Right cardiac atrium (tissue), 5 donors: ENCODE measurements at regions not wholly inside any gene's neighbourhood (a gene's known extent, or its start where the extent isn't known, plus 50 kb on each side); places are given as distances from the start of the nearest gene placed in this dataset.

ENCODE experiments used
- ATAC-seq, 2 donors: fragments of 200-7000 bp; cut with Tn5 transposase; one replicate each; pipeline versions ENCODE4 v1.8.0 to v1.9.1; 2020; ENCODE audit warnings: moderate library complexity in 2 of 2, mild to moderate bottlenecking in 1 of 2
- DNase-seq, 3 donors: peaks; one replicate each; pipeline ENCODE4 v3.0.0-alpha.2; 2020
- H3K27ac ChIP-seq: one replicate; pipeline ENCODE4 v1.5.1; 2013; ENCODE audit warnings: mild to moderate bottlenecking, low read length, control low read depth, moderate library complexity
- H3K27me3 ChIP-seq: one replicate; pipeline ENCODE4 v1.6.1; 2013; ENCODE audit not compliant: control insufficient read depth, insufficient read depth
- H3K4me1 ChIP-seq: one replicate; pipeline ENCODE4 v1.6.1; 2013; ENCODE audit warnings: low read length; ENCODE audit not compliant: control insufficient read depth, insufficient read depth
- H3K4me3 ChIP-seq: one replicate; pipeline ENCODE4 v1.5.1; 2013; ENCODE audit warnings: low read length, control low read depth
- H3K9me3 ChIP-seq: one replicate; pipeline ENCODE4 v1.6.1; 2013; ENCODE audit warnings: low read length; ENCODE audit not compliant: control insufficient read depth
- WGBS: extraction: QIAGEN DNeasy Blood & Tissue Kit; methylation state at CpG from one replicate; pipeline ENCODE4 v1.1.7; 2013; 5-methylcytosine and 5-hydroxymethylcytosine counted together
- intact Hi-C, 4 donors: fragments of 100-400 bp; cut with DNase I; formaldehyde crosslinking; loops; one replicate each; pipeline versions ENCODE4 v1.11.0 to v1.14.0; 2022 to 2023
- donor health status: healthy with polysubstance abuse.
- donor health status: DM: no; HTN: yes; CAD: no.
- donor health status: DM: no; HTN: no; CAD: no.
- donor health status: DM: no; HTN: yes; CAD: no; lungs with severe emphysema.
- donor health status: DM: yes; HTN: yes; CAD: no.

- intact Hi-C loops = no loop called here
- 93% methylated on average over 2 of the region's 2 CpGs for WGBS
- ATAC-seq (no peak), DNase-seq (no peak)
- Histone ChIP-seq H3K4me3 (no peak overlapping the region), H3K9me3 (no peaks in the 10 kb centered on the region), H3K27me3 (no peaks in the 10 kb centered on the region), H3K4me1 (no peaks in the 10 kb centered on the region), H3K27ac (no peak overlapping the region)
Measured at GRCh38 chr6:145169726-145170224, 565.5 kb downstream of the EPM2A start.

GRCh38 chr6:145175470-145175869 is 559.9 kb downstream of the EPM2A start:
- no peaks in the 10 kb centered on the region for H3K9me3 ChIP-seq
- H3K27ac ChIP-seq = no peak overlapping the region
- intact Hi-C loops = no loop called here
- no peak for ATAC-seq
- no peaks in the 10 kb centered on the region for H3K27me3 ChIP-seq
- no peak for DNase-seq
- WGBS = 51% methylated on average over 6 of the region's 6 CpGs
- H3K4me3 ChIP-seq = no peak overlapping the region
- H3K4me1 ChIP-seq = no peaks in the 10 kb centered on the region

DNA sequence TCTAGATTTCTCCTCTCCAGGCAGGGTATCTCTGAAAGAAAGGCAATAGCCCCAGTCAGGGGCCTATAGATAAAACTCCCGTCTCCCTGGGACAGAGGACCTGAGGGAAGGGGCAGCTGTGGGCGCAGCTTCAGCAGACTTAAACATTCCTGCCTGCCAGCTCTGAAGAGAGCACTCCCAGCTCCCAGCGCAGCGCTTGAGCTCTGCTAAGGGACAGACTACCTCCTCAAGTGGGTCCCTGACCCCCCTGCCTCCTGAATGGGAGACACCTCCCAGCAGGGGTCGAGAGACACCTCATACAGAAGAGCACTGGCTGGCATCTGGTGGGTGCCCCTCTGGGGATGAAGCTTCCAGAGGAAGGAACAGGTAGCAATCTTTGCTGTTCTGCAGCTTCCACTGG is 556.9 kb downstream of the EPM2A start:
- intact Hi-C loops = no loop called here
- WGBS = 78% methylated on average over 5 of the region's 5 CpGs
- no peaks in the 10 kb centered on the region for H3K27me3 ChIP-seq
- no peak overlapping the region for H3K4me3 ChIP-seq
- no peaks in the 10 kb centered on the region for H3K9me3 ChIP-seq
- H3K27ac ChIP-seq = no peak overlapping the region
- no peak for DNase-seq
- H3K4me1 ChIP-seq = no peaks in the 10 kb centered on the region
- no peak for ATAC-seq

GRCh38 chr6:145187491-145188206 is 547.7 kb downstream of the EPM2A start:
- Histone ChIP-seq H3K4me3 (no peak overlapping the region), H3K27ac (no peak overlapping the region), H3K27me3 (no peaks in the 10 kb centered on the region), H3K4me1 (no peaks in the 10 kb centered on the region), H3K9me3 (no peaks in the 10 kb centered on the region)
- ATAC-seq = no peak
- no peak for DNase-seq
- intact Hi-C loops = no loop called here
- 68% methylated on average over 2 of the region's 2 CpGs for WGBS

DNA sequence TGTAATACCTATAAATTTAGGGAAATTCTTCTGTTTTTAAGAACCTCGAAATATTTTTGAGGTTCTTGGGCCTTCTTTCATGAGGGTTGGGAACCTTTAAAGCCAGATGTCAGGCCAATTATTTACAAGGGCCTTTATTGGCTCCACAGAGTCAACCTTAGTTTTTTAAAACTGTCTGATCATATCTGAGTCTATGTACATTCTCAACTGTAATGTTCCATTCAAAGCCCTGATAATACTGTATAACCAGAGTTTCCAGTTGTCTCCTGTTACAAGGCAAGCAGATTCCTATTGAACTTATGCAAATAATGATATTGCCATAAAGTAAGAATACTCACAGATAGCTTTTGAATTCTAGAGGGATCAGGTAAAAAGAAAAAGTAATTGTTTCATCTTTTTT is 545.5 kb downstream of the EPM2A start:
- DNase-seq (no peak), ATAC-seq (no peak)
- no peaks in the 10 kb centered on the region for H3K4me1 ChIP-seq
- 88% methylated on average over 1 of the region's 1 CpG for WGBS
- intact Hi-C loops = no loop called here
- no peaks in the 10 kb centered on the region for H3K27me3 ChIP-seq
- H3K4me3 ChIP-seq = no peak overlapping the region
- H3K9me3 ChIP-seq = no peaks in the 10 kb centered on the region
- no peak overlapping the region for H3K27ac ChIP-seq

DNA sequence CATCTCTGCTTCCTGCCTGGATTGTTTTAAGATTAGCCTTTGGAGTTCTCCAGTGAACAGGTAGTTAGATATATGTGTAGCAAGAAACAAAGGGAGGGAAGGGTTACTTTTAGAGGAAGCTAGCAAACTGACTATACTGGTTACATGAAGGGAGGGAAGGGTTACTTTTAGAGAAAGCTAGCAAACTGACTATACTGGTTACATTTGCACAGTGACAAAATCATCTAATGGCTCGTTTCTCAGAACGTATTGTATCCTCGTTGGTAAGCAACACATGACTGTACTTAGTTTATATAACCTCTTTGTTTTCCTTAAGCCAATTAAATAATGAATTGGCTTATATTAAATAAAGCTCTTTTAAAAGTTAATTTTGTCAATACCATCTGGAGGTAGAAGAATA is 540.9 kb downstream of the EPM2A start:
- WGBS = 85% methylated on average over 3 of the region's 3 CpGs
- ATAC-seq = no peak
- H3K4me3 ChIP-seq = no peak overlapping the region
- no peak for DNase-seq
- H3K4me1 ChIP-seq = no peaks in the 10 kb centered on the region
- no peaks in the 10 kb centered on the region for H3K27me3 ChIP-seq
- no peaks in the 10 kb centered on the region for H3K9me3 ChIP-seq
- no peak overlapping the region for H3K27ac ChIP-seq
- intact Hi-C loops = no loop called here

GRCh38 chr6:145199961-145200360 is 535.4 kb downstream of the EPM2A start:
- Histone ChIP-seq H3K4me3 (no peak overlapping the region), H3K27ac (no peak overlapping the region), H3K4me1 (no peaks in the 10 kb centered on the region), H3K27me3 (no peaks in the 10 kb centered on the region), H3K9me3 (no peaks in the 10 kb centered on the region)
- WGBS = 56% methylated on average over 1 of the region's 1 CpG
- ATAC-seq = no peak
- no peak for DNase-seq
- intact Hi-C loops = loop anchor here in 1 of 4 donors (10.0 kb wide), 1 partner anchor 615 kb away; no protein-coding TSS in a partner anchor

DNA sequence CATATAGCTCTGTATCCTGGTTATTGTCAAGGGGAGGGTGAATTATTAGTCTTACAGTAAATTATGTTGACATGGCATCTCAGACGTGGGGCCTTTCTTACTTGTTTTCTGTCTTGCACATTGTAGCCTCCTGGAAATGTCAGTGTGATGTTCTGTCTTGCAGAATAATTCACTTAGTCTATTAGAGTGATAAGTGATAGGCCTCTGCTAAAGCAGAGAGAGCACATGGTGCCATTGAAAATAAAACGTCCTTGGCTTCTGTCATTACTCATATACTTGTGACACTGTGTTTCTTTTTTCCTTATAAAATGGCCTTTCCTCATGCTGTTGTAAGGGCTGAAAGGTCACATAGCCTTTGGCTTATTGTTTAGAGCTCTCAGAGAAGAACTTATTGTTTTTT is 531.0 kb downstream of the EPM2A start:
- Histone ChIP-seq H3K9me3 (no peaks in the 10 kb centered on the region), H3K4me3 (no peak overlapping the region), H3K4me1 (peaks cover 2% of the 10 kb centered on the region), H3K27me3 (no peaks in the 10 kb centered on the region), H3K27ac (no peak overlapping the region)
- intact Hi-C loops = loop anchor here in 1 of 4 donors (10.0 kb wide), 1 partner anchor 620 kb away; no protein-coding TSS in a partner anchor
- 49% methylated on average over 2 of the region's 2 CpGs for WGBS
- DNase-seq (no peak), ATAC-seq (no peak)

- H3K27ac ChIP-seq = no peak overlapping the region
- DNase-seq (no peak), ATAC-seq (peak in 1 of 2 donors; percentile 38)
- H3K9me3 ChIP-seq = no peaks in the 10 kb centered on the region
- no peak overlapping the region for H3K4me3 ChIP-seq
- intact Hi-C loops = loop anchor here in 1 of 4 donors (10.0 kb wide), 1 partner anchor 622 kb away; no protein-coding TSS in a partner anchor
- H3K4me1 ChIP-seq = peaks cover 2% of the 10 kb centered on the region
- 48% methylated on average over 7 of the region's 7 CpGs for WGBS
- H3K27me3 ChIP-seq = no peaks in the 10 kb centered on the region
Measured at GRCh38 chr6:145206247-145206907, 528.9 kb downstream of the EPM2A start.

GRCh38 chr6:145208474-145208873 is 526.8 kb downstream of the EPM2A start:
- H3K27me3 ChIP-seq = no peaks in the 10 kb centered on the region
- 43% methylated on average over 1 of the region's 1 CpG for WGBS
- DNase-seq (no peak), ATAC-seq (no peak)
- peaks cover 2% of the 10 kb centered on the region for H3K4me1 ChIP-seq
- no peak overlapping the region for H3K4me3 ChIP-seq
- intact Hi-C loops = loop anchor here in 1 of 4 donors (10.0 kb wide), 1 partner anchor 624 kb away; no protein-coding TSS in a partner anchor
- H3K27ac ChIP-seq = no peak overlapping the region
- H3K9me3 ChIP-seq = no peaks in the 10 kb centered on the region

DNA sequence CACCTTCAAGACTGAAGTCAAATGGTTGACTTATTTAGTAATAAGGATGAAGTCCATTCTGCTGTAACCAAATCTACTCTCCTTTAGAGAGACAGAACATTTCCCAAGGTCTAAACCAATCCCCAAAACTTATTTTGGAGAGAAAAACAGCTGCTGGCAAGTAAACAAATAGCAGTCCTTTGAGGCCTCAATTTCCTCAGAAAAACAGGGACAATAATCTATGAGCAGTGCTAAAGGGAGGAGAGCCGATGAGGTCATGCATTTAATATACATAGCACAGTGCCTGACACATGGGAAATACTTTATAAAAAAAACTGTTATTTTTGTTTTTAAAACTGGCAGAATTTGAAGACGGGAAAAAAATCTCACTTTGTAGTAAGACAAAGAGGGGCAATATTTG is 526.0 kb downstream of the EPM2A start:
- H3K4me3 ChIP-seq = no peak overlapping the region
- H3K4me1 ChIP-seq = peaks cover 2% of the 10 kb centered on the region
- H3K27ac ChIP-seq = no peak overlapping the region
- DNase-seq (no peak), ATAC-seq (no peak)
- 54% methylated on average over 2 of the region's 2 CpGs for WGBS
- no peaks in the 10 kb centered on the region for H3K9me3 ChIP-seq
- no peaks in the 10 kb centered on the region for H3K27me3 ChIP-seq
- intact Hi-C loops = loop anchor here in 1 of 4 donors (10.0 kb wide), 1 partner anchor 624 kb away; no protein-coding TSS in a partner anchor
